H1 (cell line): ENCODE measurements at regions not wholly inside any gene's neighbourhood (a gene's known extent, or its start where the extent isn't known, plus 50 kb on each side); places are given as distances from the start of the nearest gene placed in this dataset.

Experiments used
- CTCF ChIA-PET: fragments of 300-600 bp; sonication (Branson Sonifier 250); formaldehyde crosslinking; loops from one replicate; lab custom pipeline; 2021; ENCODE audit not compliant: partially characterized antibody; lab: Charles Lee
- POLR2A ChIA-PET: fragments of 300-600 bp; sonication (Branson Sonifier 250); formaldehyde crosslinking; loops from one replicate; lab custom pipeline; 2021; ENCODE audit warnings: inconsistent platforms; ENCODE audit not compliant: partially characterized antibody; lab: Charles Lee
- DNase-seq, 2 experiments: peaks; one replicate each; pipeline versions ENCODE4 v3.0.0 to v3.0.0-alpha.2; 2010 to 2022; ENCODE audit warnings: low spot score in 2 of 2, low read depth in 1 of 2, mixed read lengths in 1 of 2
- FAIRE-seq: peaks from 2 replicates; lab custom pipeline; 2011; peaks lifted over from hg19 to GRCh38; lab: Jason Lieb, UNC
- H2AFZ ChIP-seq: 2 replicates; pipeline ENCODE4 v1.8.1; 2012; ENCODE audit warnings: low read length, inconsistent platforms
- H2AK5ac ChIP-seq: 2 replicates; pipeline ENCODE4 v1.6.1; 2013; ENCODE audit warnings: low read depth, low read length
- H2BK120ac ChIP-seq: replicated peaks from 2 replicates; pipeline ENCODE3; 2013; ENCODE audit warnings: low read depth, low read length, inconsistent platforms
- H2BK12ac ChIP-seq: 2 replicates; pipeline ENCODE4 v1.6.1; 2013; ENCODE audit warnings: low read depth, low read length
- H2BK15ac ChIP-seq: 2 replicates; pipeline ENCODE4 v1.6.1; 2013; ENCODE audit warnings: low read length
- H2BK20ac ChIP-seq: 2 replicates; pipeline ENCODE4 v1.6.1; 2013; ENCODE audit warnings: low read length
- H2BK5ac ChIP-seq: 2 replicates; pipeline ENCODE4 v1.6.1; 2013; ENCODE audit warnings: low read depth, low read length
- H3K14ac ChIP-seq: 2 replicates; pipeline ENCODE4 v1.6.1; 2013; ENCODE audit warnings: inconsistent platforms; ENCODE audit not compliant: insufficient read length
- H3K18ac ChIP-seq: 2 replicates; pipeline ENCODE4 v1.6.1; 2013; ENCODE audit warnings: low read length; ENCODE audit errors: extremely low read depth
- H3K23ac ChIP-seq: 2 replicates; pipeline ENCODE4 v1.6.1; 2013; ENCODE audit warnings: inconsistent platforms; ENCODE audit not compliant: insufficient read length
- H3K23me2 ChIP-seq: 2 replicates; pipeline ENCODE4 v1.6.1; 2013; ENCODE audit warnings: low read depth, low read length
- H3K27ac ChIP-seq: 2 replicates; pipeline ENCODE4 v1.6.1; 2011; ENCODE audit warnings: low read depth, low read length, inconsistent platforms
- H3K27me3 ChIP-seq, 4 experiments: replicated peaks in 1 of 4; 1 replicate in 1 of 4; 2 replicates in 3 of 4; pipeline versions ENCODE4 v1.6.1 to v1.8.1; 2011 to 2013; ENCODE audit warnings: low read length in 3 of 4, mild to moderate bottlenecking in 3 of 4, inconsistent platforms in 2 of 4, mixed read lengths in 2 of 4, moderate library complexity in 1 of 4; ENCODE audit not compliant: control insufficient read depth in 3 of 4, insufficient read depth in 3 of 4; ENCODE audit errors: extremely low read depth in 1 of 4
- H3K36me3 ChIP-seq, 4 experiments: 2 replicates each; pipeline versions ENCODE4 v1.6.1 to v1.8.1; 2011 to 2013; ENCODE audit warnings: mild to moderate bottlenecking in 4 of 4, low read length in 3 of 4, moderate library complexity in 2 of 4, control low read depth in 1 of 4, inconsistent platforms in 1 of 4; ENCODE audit not compliant: insufficient read depth in 4 of 4, control insufficient read depth in 2 of 4
- H3K4ac ChIP-seq: replicated peaks from 2 replicates; pipeline ENCODE3; 2013; ENCODE audit warnings: low read length, low read depth, mixed read lengths, inconsistent platforms; ENCODE audit not compliant: insufficient read length
- H3K4me1 ChIP-seq, 4 experiments: replicated peaks in 1 of 4; 1 replicate in 1 of 4; 2 replicates in 3 of 4; pipeline versions ENCODE4 v1.6.1 to v1.8.1; 2011 to 2013; ENCODE audit warnings: low read length in 3 of 4, inconsistent platforms in 2 of 4, mixed read lengths in 1 of 4; ENCODE audit not compliant: insufficient read depth in 4 of 4, control insufficient read depth in 3 of 4
- H3K4me2 ChIP-seq, 2 experiments: 2 replicates each; pipeline versions ENCODE4 v1.6.1 to v1.8.1; 2011 to 2013; ENCODE audit warnings: low read depth in 2 of 2, low read length in 2 of 2, control low read depth in 1 of 2, inconsistent platforms in 1 of 2, mild to moderate bottlenecking in 1 of 2; ENCODE audit not compliant: insufficient read depth in 1 of 2
- H3K4me3 ChIP-seq, 4 experiments: fragments of 200-600, 300-600 bp in 1 of 4; sonication (generic), shearing (Covaris generic), sonication (Bioruptor Twin) in 1 of 4; 2 replicates each; pipeline versions ENCODE4 v1.5.1 to v1.8.1; 2011 to 2016; ENCODE audit warnings: low read length in 4 of 4, low read depth in 3 of 4, control low read depth in 2 of 4, inconsistent platforms in 2 of 4, mild to moderate bottlenecking in 2 of 4, mixed read lengths in 1 of 4, moderate library complexity in 1 of 4; ENCODE audit not compliant: insufficient read depth in 2 of 4; ENCODE audit errors: extremely low read depth in 1 of 4
- H3K56ac ChIP-seq: replicated peaks from 2 replicates; pipeline ENCODE3; 2013; ENCODE audit warnings: low read depth, mild to moderate bottlenecking, mixed read lengths, low read length, inconsistent platforms; ENCODE audit not compliant: insufficient read length
- H3K79me1 ChIP-seq: 2 replicates; pipeline ENCODE4 v1.6.1; 2013; ENCODE audit warnings: low read depth, low read length, control low read depth
- H3K79me2 ChIP-seq, 2 experiments: 2 replicates each; pipeline versions ENCODE4 v1.6.1 to v1.8.1; 2012 to 2013; ENCODE audit warnings: low read length in 2 of 2, mild to moderate bottlenecking in 2 of 2, inconsistent platforms in 1 of 2; ENCODE audit not compliant: insufficient read depth in 2 of 2, control insufficient read depth in 1 of 2
- H3K9ac ChIP-seq, 4 experiments: replicated peaks in 1 of 4; 1 replicate in 1 of 4; 2 replicates in 3 of 4; pipeline versions ENCODE4 v1.6.1 to v1.8.1; 2011 to 2013; ENCODE audit warnings: low read depth in 3 of 4, low read length in 3 of 4, control low read depth in 2 of 4, mild to moderate bottlenecking in 2 of 4, moderate library complexity in 2 of 4, inconsistent platforms in 1 of 4; ENCODE audit errors: extremely low read depth in 1 of 4
- H3K9me3 ChIP-seq, 2 experiments: 2 replicates each; pipeline versions ENCODE4 v1.6.1 to v1.8.1; 2012 to 2013; ENCODE audit warnings: mild to moderate bottlenecking in 2 of 2, moderate library complexity in 2 of 2, control low read depth in 1 of 2, inconsistent platforms in 1 of 2, low read depth in 1 of 2, low read length in 1 of 2, mixed read lengths in 1 of 2; ENCODE audit not compliant: insufficient read depth in 2 of 2
- H4K20me1 ChIP-seq, 2 experiments: replicated peaks in 1 of 2; 2 replicates each; pipeline versions ENCODE3 to v1.8.1; 2011 to 2013; ENCODE audit warnings: inconsistent platforms in 2 of 2, low read length in 2 of 2, mild to moderate bottlenecking in 1 of 2; ENCODE audit not compliant: insufficient read depth in 2 of 2, control insufficient read depth in 1 of 2
- H4K5ac ChIP-seq: 2 replicates; pipeline ENCODE4 v1.6.1; 2013; ENCODE audit warnings: low read length, low read depth, mixed read lengths, inconsistent platforms; ENCODE audit not compliant: insufficient read length
- H4K8ac ChIP-seq: 2 replicates; pipeline ENCODE4 v1.8.0; 2013; ENCODE audit warnings: mild to moderate bottlenecking, moderate library complexity, low read length, inconsistent platforms; ENCODE audit not compliant: insufficient read depth; ENCODE audit errors: extremely low read depth
- H4K91ac ChIP-seq: replicated peaks from 2 replicates; pipeline ENCODE3; 2013; ENCODE audit warnings: low read length, mixed read lengths, inconsistent platforms; ENCODE audit not compliant: insufficient read length
- BCL11A ChIP-seq, 2 experiments: IDR thresholded peaks; one replicate each; pipeline ENCODE4 v1.6.1; 2011; ENCODE audit warnings: low read depth in 2 of 2, low read length in 2 of 2, mild to moderate bottlenecking in 2 of 2
- BRCA1 ChIP-seq: IDR thresholded peaks from 2 replicates; pipeline ENCODE4 v1.6.1; 2012; ENCODE audit warnings: low read depth, low read length, improper control_type of control experiment
- CBX5 ChIP-seq: fragments of 300-800, 300-1000 bp; sonication (generic); IDR thresholded peaks from 2 replicates; pipeline ENCODE4 v1.7.1; 2016; ENCODE audit warnings: antibody characterized with exemption, low read length, low read depth
- CREB1 ChIP-seq: IDR thresholded peaks from 2 replicates; pipeline ENCODE4 v1.6.1; 2012; ENCODE audit warnings: inconsistent platforms
- CTBP2 ChIP-seq: IDR thresholded peaks from 2 replicates; pipeline ENCODE4 v1.7.0; 2011; ENCODE audit warnings: borderline replicate concordance, mild to moderate bottlenecking, moderate library complexity, mixed read lengths, low read length; ENCODE audit not compliant: insufficient read depth, insufficient read length
- GABPA ChIP-seq: IDR thresholded peaks from 2 replicates; pipeline ENCODE4 v1.6.1; 2011; ENCODE audit warnings: mild to moderate bottlenecking, low read length, moderate library complexity, borderline replicate concordance; ENCODE audit not compliant: insufficient read depth
- HDAC2 ChIP-seq, 2 experiments: fragments of 300-600 bp in 1 of 2; sonication (generic) in 1 of 2; IDR thresholded peaks; 2 replicates each; pipeline ENCODE4 v1.6.1; 2011 to 2012; ENCODE audit warnings: low read depth in 2 of 2, low read length in 2 of 2, mild to moderate bottlenecking in 2 of 2, moderate library complexity in 2 of 2, borderline replicate concordance in 1 of 2, inconsistent platforms in 1 of 2
- HDAC6 ChIP-seq: IDR thresholded peaks from one replicate; pipeline ENCODE4 v1.7.1; 2012; ENCODE audit warnings: low read depth, mild to moderate bottlenecking, inconsistent platforms, low read length, moderate library complexity
- POLR2A ChIP-seq, 2 experiments: IDR thresholded peaks; 1 replicate in 1 of 2; 2 replicates in 1 of 2; pipeline ENCODE4 v1.6.1; 2011; ENCODE audit warnings: low read depth in 2 of 2, low read length in 2 of 2, mild to moderate bottlenecking in 2 of 2; ENCODE audit errors: control extremely low read depth in 1 of 2
- RFX5 ChIP-seq: IDR thresholded peaks from 2 replicates; pipeline ENCODE4 v1.6.1; 2011; ENCODE audit warnings: low read depth, low read length, improper control_type of control experiment, borderline replicate concordance
- SUZ12 ChIP-seq: fragments of 200-600 bp; sonication (generic); IDR thresholded peaks from 2 replicates; pipeline ENCODE4 v1.6.1; 2012; ENCODE audit warnings: mild to moderate bottlenecking, inconsistent platforms, low read length, moderate library complexity, mixed read lengths
- WGBS, 2 experiments: shearing (Covaris generic) in 1 of 2; methylation state at CpG; one replicate each; pipeline versions ENCODE4 v1.1.6 to v1.1.7; 2013 to 2015; ENCODE audit warnings: low lambda C conversion rate in 2 of 2, mixed read lengths in 2 of 2, inconsistent platforms in 1 of 2, low coverage in 1 of 2, missing lambda C conversion rate in 1 of 2; ENCODE audit not compliant: insufficient replicate concordance in 2 of 2, insufficient coverage in 1 of 2, insufficient read length in 1 of 2; ENCODE audit errors: extremely low coverage in 1 of 2, missing lambda C conversion rate in 1 of 2; 5-methylcytosine and 5-hydroxymethylcytosine counted together
- TF ChIP-seq, protein P1 (sequence below), 3 experiments: IDR thresholded peaks; 1 replicate in 2 of 3; 2 replicates in 1 of 3; pipeline versions ENCODE4 v1.5.1 to v1.6.1; 2011; ENCODE audit warnings: low read length in 3 of 3, mild to moderate bottlenecking in 3 of 3, inconsistent platforms in 2 of 3, low read depth in 1 of 3, moderate library complexity in 1 of 3; ENCODE audit not compliant: insufficient read depth in 1 of 3; ENCODE audit errors: control extremely low read depth in 1 of 3

DNA sequence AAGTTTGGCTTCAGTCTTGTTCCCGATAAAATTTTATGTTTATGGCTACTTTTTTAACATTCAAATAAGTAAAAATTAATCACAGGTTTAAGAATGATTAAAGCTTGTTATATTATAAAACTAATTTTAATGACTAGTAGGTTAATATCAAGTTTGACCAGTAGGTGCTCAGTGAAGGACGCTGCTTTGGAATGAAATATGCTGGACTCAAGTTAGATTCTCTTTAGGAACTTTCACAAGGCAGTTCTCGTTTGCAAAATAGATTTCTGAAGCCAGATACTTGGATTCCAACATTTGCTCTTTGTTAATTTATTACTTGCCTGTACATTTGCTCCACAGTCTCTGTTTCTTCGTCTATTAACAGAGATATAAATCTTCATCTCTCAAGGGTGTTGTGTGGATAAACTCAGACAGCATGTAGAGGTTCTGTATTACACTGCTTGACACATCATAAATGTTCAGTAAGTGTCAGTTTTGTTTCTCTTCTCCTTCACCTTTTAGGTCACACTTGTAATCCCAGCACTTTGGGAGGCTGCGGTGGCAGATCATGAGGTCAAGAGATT is 432.8 kb upstream of the CHRM3 start:
- no peak for FAIRE-seq
- POLR2A ChIA-PET = no interaction called here
- H2BK5ac ChIP-seq = no peak overlapping the region
- TF ChIP-seq, protein P1, sequence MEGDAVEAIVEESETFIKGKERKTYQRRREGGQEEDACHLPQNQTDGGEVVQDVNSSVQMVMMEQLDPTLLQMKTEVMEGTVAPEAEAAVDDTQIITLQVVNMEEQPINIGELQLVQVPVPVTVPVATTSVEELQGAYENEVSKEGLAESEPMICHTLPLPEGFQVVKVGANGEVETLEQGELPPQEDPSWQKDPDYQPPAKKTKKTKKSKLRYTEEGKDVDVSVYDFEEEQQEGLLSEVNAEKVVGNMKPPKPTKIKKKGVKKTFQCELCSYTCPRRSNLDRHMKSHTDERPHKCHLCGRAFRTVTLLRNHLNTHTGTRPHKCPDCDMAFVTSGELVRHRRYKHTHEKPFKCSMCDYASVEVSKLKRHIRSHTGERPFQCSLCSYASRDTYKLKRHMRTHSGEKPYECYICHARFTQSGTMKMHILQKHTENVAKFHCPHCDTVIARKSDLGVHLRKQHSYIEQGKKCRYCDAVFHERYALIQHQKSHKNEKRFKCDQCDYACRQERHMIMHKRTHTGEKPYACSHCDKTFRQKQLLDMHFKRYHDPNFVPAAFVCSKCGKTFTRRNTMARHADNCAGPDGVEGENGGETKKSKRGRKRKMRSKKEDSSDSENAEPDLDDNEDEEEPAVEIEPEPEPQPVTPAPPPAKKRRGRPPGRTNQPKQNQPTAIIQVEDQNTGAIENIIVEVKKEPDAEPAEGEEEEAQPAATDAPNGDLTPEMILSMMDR (IDR thresholded peaks at IDR 0.05; ENCODE audit: control extremely low read depth in 1 of 3, insufficient read depth in 1 of 3, low read depth in 1 of 3, low read length in 3 of 3) = no peak
- TF ChIP-seq SUZ12 (no peak), GABPA (no peak), HDAC6 (no peak), BCL11A (IDR thresholded peaks at IDR 0.05; ENCODE audit: low read depth in 2 of 2, low read length in 2 of 2) (no peak), CBX5 (no peak), RFX5 (no peak), BRCA1 (no peak), POLR2A (IDR thresholded peaks at IDR 0.05; ENCODE audit: control extremely low read depth in 1 of 2, low read depth in 2 of 2, low read length in 2 of 2) (no peak), HDAC2 (IDR thresholded peaks at IDR 0.05; ENCODE audit: borderline replicate concordance in 1 of 2, low read depth in 2 of 2, low read length in 2 of 2) (no peak), CREB1 (no peak), CTBP2 (no peak)

More for the DNA sequence above, 432.8 kb upstream of the CHRM3 start:
- 96% methylated on average over 5 of the region's 5 CpGs; no CpG with 5 or more reads in 1 of the 2 experiments for WGBS, 2 experiments
- Histone ChIP-seq H4K5ac (no peak overlapping the region), H3K14ac (no peak overlapping the region), H2BK20ac (no peak overlapping the region), H3K23me2 (no peaks in the 10 kb centered on the region), H3K9me3 (no peaks in the 10 kb centered on the region), H2AK5ac (no peak overlapping the region), H3K4me2 (no peak overlapping the region), H4K20me1 (no peaks in the 10 kb centered on the region), H2BK120ac (no peak overlapping the region), H4K8ac (no peak overlapping the region), H3K18ac (no peak overlapping the region), H3K27me3 (no peaks in the 10 kb centered on the region), H4K91ac (no peak overlapping the region), H2AFZ (no peak overlapping the region), H3K4ac (no peak overlapping the region), H2BK15ac (no peak overlapping the region), H3K27ac (no peak overlapping the region), H3K9ac (no peak overlapping the region), H3K4me3 (no peak overlapping the region), H3K79me1 (no peaks in the 10 kb centered on the region), H3K36me3 (no peaks in the 10 kb centered on the region), H3K56ac (no peak overlapping the region), H3K4me1 (no peaks in the 10 kb centered on the region), H3K23ac (no peak overlapping the region), H3K79me2 (no peaks in the 10 kb centered on the region), H2BK12ac (no peak overlapping the region)
- no peak for DNase-seq
- CTCF ChIA-PET = interaction anchor here (0.6 to 1.0 kb wide), 11 partner anchors 9 to 1091 kb away, joined by 3 to 7 read pairs (median 3); no protein-coding TSS in a partner anchor
